H9 (cell line): ENCODE measurements at regions not wholly inside any gene's neighbourhood (a gene's known extent, or its start where the extent isn't known, plus 50 kb on each side); places are given as distances from the start of the nearest gene placed in this dataset.

ENCODE experiments used
- DNase-seq: peaks from one replicate; pipeline ENCODE4 v3.0.0-alpha.2; 2017
- H2AFZ ChIP-seq: one replicate; pipeline ENCODE4 v1.6.1; 2013; ENCODE audit warnings: mild to moderate bottlenecking, low read length, control low read depth, moderate library complexity
- H2AK5ac ChIP-seq: 2 replicates; pipeline ENCODE4 v1.6.1; 2013; ENCODE audit warnings: low read length, control low read depth, mixed read lengths; ENCODE audit not compliant: insufficient read length
- H2BK120ac ChIP-seq: one replicate; pipeline ENCODE4 v1.6.1; 2013; ENCODE audit warnings: low read depth, mild to moderate bottlenecking, low read length, control low read depth, inconsistent platforms; ENCODE audit not compliant: poor library complexity, severe bottlenecking
- H2BK12ac ChIP-seq: 2 replicates; pipeline ENCODE4 v1.6.1; 2013; ENCODE audit warnings: low read length, control low read depth, mixed read lengths, low read depth; ENCODE audit not compliant: insufficient read length
- H2BK15ac ChIP-seq: 2 replicates; pipeline ENCODE4 v1.6.1; 2013; ENCODE audit warnings: low read depth, low read length, control low read depth
- H2BK20ac ChIP-seq: one replicate; pipeline ENCODE4 v1.6.1; 2013; ENCODE audit warnings: low read depth, mild to moderate bottlenecking, low read length, control low read depth, inconsistent platforms; ENCODE audit not compliant: poor library complexity, severe bottlenecking
- H2BK5ac ChIP-seq: 2 replicates; pipeline ENCODE4 v1.6.1; 2013; ENCODE audit warnings: low read length, control low read depth, mixed read lengths; ENCODE audit not compliant: insufficient read length
- H3K14ac ChIP-seq: 2 replicates; pipeline ENCODE4 v1.6.1; 2013; ENCODE audit warnings: low read length, control low read depth; ENCODE audit not compliant: insufficient read depth
- H3K18ac ChIP-seq: 2 replicates; pipeline ENCODE4 v1.6.1; 2013; ENCODE audit warnings: low read depth, mild to moderate bottlenecking, mixed read lengths, low read length, control low read depth; ENCODE audit not compliant: insufficient read length
- H3K23ac ChIP-seq: 2 replicates; pipeline ENCODE4 v1.6.1; 2013; ENCODE audit warnings: low read length, control low read depth, mixed read lengths, low read depth; ENCODE audit not compliant: insufficient read length
- H3K23me2 ChIP-seq: 2 replicates; pipeline ENCODE4 v1.6.1; 2013; ENCODE audit warnings: low read depth, mild to moderate bottlenecking, mixed read lengths, low read length, control low read depth; ENCODE audit not compliant: insufficient read length, poor library complexity, severe bottlenecking
- H3K27ac ChIP-seq: 2 replicates; pipeline ENCODE4 v1.5.1; 2013; ENCODE audit warnings: low read length, control low read depth, mixed read lengths, low read depth; ENCODE audit not compliant: insufficient read length
- H3K27me3 ChIP-seq: 2 replicates; pipeline ENCODE4 v1.6.1; 2013; ENCODE audit warnings: low read length, control low read depth, inconsistent platforms; ENCODE audit not compliant: insufficient read depth
- H3K4ac ChIP-seq: 2 replicates; pipeline ENCODE4 v1.6.1; 2013; ENCODE audit warnings: low read depth, mild to moderate bottlenecking, control low read depth, inconsistent platforms, low read length, moderate library complexity
- H3K4me1 ChIP-seq: 2 replicates; pipeline ENCODE4 v1.6.1; 2013; ENCODE audit warnings: low read length, control low read depth, inconsistent platforms; ENCODE audit not compliant: insufficient read depth
- H3K4me2 ChIP-seq: 2 replicates; pipeline ENCODE4 v1.6.1; 2013; ENCODE audit warnings: low read length, control low read depth, mixed read lengths; ENCODE audit not compliant: insufficient read length, insufficient read depth
- H3K56ac ChIP-seq: 2 replicates; pipeline ENCODE4 v1.6.1; 2013; ENCODE audit warnings: low read depth, mild to moderate bottlenecking, mixed read lengths, low read length, control low read depth; ENCODE audit not compliant: insufficient read length
- H3K79me1 ChIP-seq: 2 replicates; pipeline ENCODE4 v1.6.1; 2013; ENCODE audit warnings: low read depth, mild to moderate bottlenecking, moderate library complexity, low read length, control low read depth, inconsistent platforms; ENCODE audit not compliant: insufficient read depth, poor library complexity, severe bottlenecking
- H3K79me2 ChIP-seq: 2 replicates; pipeline ENCODE4 v1.6.1; 2013; ENCODE audit warnings: low read length, control low read depth, inconsistent platforms; ENCODE audit not compliant: insufficient read depth
- H3K9ac ChIP-seq: 2 replicates; pipeline ENCODE4 v1.6.1; 2013; ENCODE audit warnings: low read length, control low read depth, mixed read lengths; ENCODE audit not compliant: insufficient read length; ENCODE audit errors: extremely low read depth
- H3K9me3 ChIP-seq: one replicate; pipeline ENCODE4 v1.6.1; 2013; ENCODE audit warnings: low read depth, low read length, inconsistent platforms; ENCODE audit not compliant: control insufficient read depth
- H3T11ph ChIP-seq: one replicate; pipeline ENCODE4 v1.6.1; 2013; ENCODE audit warnings: mild to moderate bottlenecking, low read length, control low read depth, inconsistent platforms
- H4K20me1 ChIP-seq: one replicate; pipeline ENCODE4 v1.6.1; 2013; ENCODE audit not compliant: control insufficient read depth, insufficient read length, insufficient read depth
- H4K5ac ChIP-seq: 2 replicates; pipeline ENCODE4 v1.6.1; 2013; ENCODE audit warnings: low read depth, mild to moderate bottlenecking, mixed read lengths, low read length, control low read depth; ENCODE audit not compliant: insufficient read length
- H4K8ac ChIP-seq: replicated peaks from 2 replicates; pipeline ENCODE4 v1.6.1; 2013; ENCODE audit warnings: low read length, control low read depth, mixed read lengths, low read depth; ENCODE audit not compliant: insufficient read length
- H4K91ac ChIP-seq: 2 replicates; pipeline ENCODE4 v1.6.1; 2013; ENCODE audit warnings: low read depth, mild to moderate bottlenecking, moderate library complexity, mixed read lengths, low read length, control low read depth; ENCODE audit not compliant: insufficient read length
- H3K27ac Mint-ChIP-seq, 3 experiments: 2 replicates in 2 of 3; 3 replicates in 1 of 3; pipeline ENCODE4 v1.8.0; 2020 to 2021; ENCODE audit warnings: mixed read lengths in 3 of 3, mild to moderate bottlenecking in 1 of 3, moderate library complexity in 1 of 3
- H3K27me3 Mint-ChIP-seq: 2 replicates; pipeline ENCODE4 v1.8.0; 2021; ENCODE audit warnings: low read depth, mild to moderate bottlenecking, moderate library complexity, mixed read lengths
- H3K36me3 Mint-ChIP-seq, 3 experiments: 2 replicates in 2 of 3; 3 replicates in 1 of 3; pipeline ENCODE4 v1.8.0; 2020 to 2021; ENCODE audit warnings: low read depth in 3 of 3, mixed read lengths in 3 of 3; ENCODE audit not compliant: insufficient read depth in 1 of 3
- H3K4me1 Mint-ChIP-seq, 2 experiments: 2 replicates each; pipeline ENCODE4 v1.8.0; 2020; ENCODE audit warnings: mixed read lengths in 2 of 2
- H3K4me3 Mint-ChIP-seq, 2 experiments: 2 replicates in 1 of 2; 3 replicates in 1 of 2; pipeline ENCODE4 v1.8.0; 2020 to 2021; ENCODE audit warnings: mild to moderate bottlenecking in 2 of 2, mixed read lengths in 2 of 2, moderate library complexity in 1 of 2
- H3K9me3 Mint-ChIP-seq, 2 experiments: 2 replicates in 1 of 2; 3 replicates in 1 of 2; pipeline ENCODE4 v1.8.0; 2020; ENCODE audit warnings: mild to moderate bottlenecking in 2 of 2, mixed read lengths in 2 of 2, moderate library complexity in 1 of 2
- WGBS: extraction: QIAGEN DNeasy Blood & Tissue Kit; methylation state at CpG from one replicate; pipeline ENCODE4 v1.1.7; 2013; ENCODE audit warnings: missing lambda C conversion rate, low lambda C conversion rate, mixed read lengths; ENCODE audit not compliant: insufficient read length; ENCODE audit errors: extremely low coverage; 5-methylcytosine and 5-hydroxymethylcytosine counted together
- TF ChIP-seq, protein P1 (sequence below): fragments of 200-600 bp; sonication (generic); conservative IDR thresholded peaks from 3 replicates; pipeline ENCODE4 v1.8.0; 2021; ENCODE audit warnings: antibody characterized with exemption, mild to moderate bottlenecking

DNA sequence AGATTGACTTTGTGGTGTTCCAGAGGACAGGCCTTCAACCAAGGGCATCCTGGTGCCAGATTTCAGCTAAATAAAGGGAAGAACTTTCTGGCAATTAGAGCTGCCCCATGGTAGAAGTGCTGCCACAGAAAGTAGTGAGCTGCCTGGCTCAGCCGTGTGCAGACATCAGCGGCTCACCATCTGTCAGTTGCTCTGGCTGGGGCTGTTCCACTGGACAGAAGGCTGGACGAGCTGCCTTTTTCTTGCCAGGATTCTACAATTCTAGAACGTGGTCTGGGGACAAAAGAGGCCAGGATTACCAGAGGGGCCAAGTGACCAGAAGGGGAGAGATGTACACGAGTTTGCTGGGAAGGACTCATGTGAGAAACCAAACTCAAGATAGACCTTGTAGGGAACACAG, 107.0 kb upstream of the RPL38 start:
- DNase-seq: no peak
- no peaks in the 10 kb centered on the region for H3K9me3 ChIP-seq
- no peak overlapping the region for H4K8ac ChIP-seq
- H3K9me3 Mint-ChIP-seq: peaks cover 13 to 17% of the 10 kb centered on the region in 2 experiments
- H3K4me3 Mint-ChIP-seq: no peak overlapping the region
- peaks cover 0 to 5% (median 4%) of the 10 kb centered on the region in 3 experiments; a peak in 5 of 7 replicates for H3K36me3 Mint-ChIP-seq
- H4K91ac ChIP-seq: no peak overlapping the region
- H4K20me1 ChIP-seq: no peaks in the 10 kb centered on the region
- no peak overlapping the region for H3K14ac ChIP-seq
- no peak overlapping the region for H3T11ph ChIP-seq
- no peaks in the 10 kb centered on the region for H3K4me1 ChIP-seq
- H3K23me2 ChIP-seq: no peaks in the 10 kb centered on the region
- no peaks in the 10 kb centered on the region for H3K79me1 ChIP-seq
- no peak overlapping the region for H2BK20ac ChIP-seq
- H3K79me2 ChIP-seq: no peaks in the 10 kb centered on the region; the same call in 1 of the 2 replicates
- no CpG with 5 or more reads among the region's 5 CpGs for WGBS
- H3K27me3 ChIP-seq: no peaks in the 10 kb centered on the region
- H3K56ac ChIP-seq: no peak overlapping the region
- H3K18ac ChIP-seq: no peak overlapping the region
- no peak overlapping the region for H3K27ac ChIP-seq
- H3K4me1 Mint-ChIP-seq: 0 out of 4 replicates have a peak, but pooled peaks cover 0 to 3% of the 10 kb centered on the region in 2 experiments
- H3K23ac ChIP-seq: no peak overlapping the region
- no peak overlapping the region for H2BK12ac ChIP-seq
- no peak overlapping the region for H2BK120ac ChIP-seq
- no peak overlapping the region for H2AFZ ChIP-seq
- H3K9ac ChIP-seq: no peak overlapping the region
- no peak overlapping the region for H3K4me2 ChIP-seq
- TF ChIP-seq, protein P1, sequence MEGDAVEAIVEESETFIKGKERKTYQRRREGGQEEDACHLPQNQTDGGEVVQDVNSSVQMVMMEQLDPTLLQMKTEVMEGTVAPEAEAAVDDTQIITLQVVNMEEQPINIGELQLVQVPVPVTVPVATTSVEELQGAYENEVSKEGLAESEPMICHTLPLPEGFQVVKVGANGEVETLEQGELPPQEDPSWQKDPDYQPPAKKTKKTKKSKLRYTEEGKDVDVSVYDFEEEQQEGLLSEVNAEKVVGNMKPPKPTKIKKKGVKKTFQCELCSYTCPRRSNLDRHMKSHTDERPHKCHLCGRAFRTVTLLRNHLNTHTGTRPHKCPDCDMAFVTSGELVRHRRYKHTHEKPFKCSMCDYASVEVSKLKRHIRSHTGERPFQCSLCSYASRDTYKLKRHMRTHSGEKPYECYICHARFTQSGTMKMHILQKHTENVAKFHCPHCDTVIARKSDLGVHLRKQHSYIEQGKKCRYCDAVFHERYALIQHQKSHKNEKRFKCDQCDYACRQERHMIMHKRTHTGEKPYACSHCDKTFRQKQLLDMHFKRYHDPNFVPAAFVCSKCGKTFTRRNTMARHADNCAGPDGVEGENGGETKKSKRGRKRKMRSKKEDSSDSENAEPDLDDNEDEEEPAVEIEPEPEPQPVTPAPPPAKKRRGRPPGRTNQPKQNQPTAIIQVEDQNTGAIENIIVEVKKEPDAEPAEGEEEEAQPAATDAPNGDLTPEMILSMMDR: no peak
- no peak overlapping the region for H2AK5ac ChIP-seq
- no peak overlapping the region for H3K4ac ChIP-seq
- H2BK15ac ChIP-seq: no peak overlapping the region
- peaks cover 18% of the 10 kb centered on the region; the same call in 1 of the 2 replicates for H3K27me3 Mint-ChIP-seq
- no peak overlapping the region for H2BK5ac ChIP-seq
- no peak overlapping the region for H4K5ac ChIP-seq
- H3K27ac Mint-ChIP-seq: no peak overlapping the region
